IPS-NIHi7 (cell line): ENCODE measurements at regions not wholly inside any gene's neighbourhood (a gene's known extent, or its start where the extent isn't known, plus 50 kb on each side); places are given as distances from the start of the nearest gene placed in this dataset.
A peak's percentile ranks its signal among the peaks of the same experiment; 100 is the strongest.
"Not testable (repeated sequence)": the region's sequence is repeated elsewhere in the genome, so short reads cannot be mapped to it uniquely, and the experiment has no call there.

ENCODE experiments used
- DNase-seq: peaks from one replicate; pipeline ENCODE4 v3.0.0; 2012; ENCODE audit warnings: mixed read lengths; ENCODE audit errors: extremely low spot score

GRCh38 chr3:26763723-26764122 lies 141.2 kb downstream of the LRRC3B start:
- DNase-seq = no peak

GRCh38 chr3:26766031-26766430 lies 143.5 kb downstream of the LRRC3B start:
- DNase-seq = no peak

GRCh38 chr3:26768068-26768651 lies 145.6 kb downstream of the LRRC3B start:
- no peak for DNase-seq

DNA sequence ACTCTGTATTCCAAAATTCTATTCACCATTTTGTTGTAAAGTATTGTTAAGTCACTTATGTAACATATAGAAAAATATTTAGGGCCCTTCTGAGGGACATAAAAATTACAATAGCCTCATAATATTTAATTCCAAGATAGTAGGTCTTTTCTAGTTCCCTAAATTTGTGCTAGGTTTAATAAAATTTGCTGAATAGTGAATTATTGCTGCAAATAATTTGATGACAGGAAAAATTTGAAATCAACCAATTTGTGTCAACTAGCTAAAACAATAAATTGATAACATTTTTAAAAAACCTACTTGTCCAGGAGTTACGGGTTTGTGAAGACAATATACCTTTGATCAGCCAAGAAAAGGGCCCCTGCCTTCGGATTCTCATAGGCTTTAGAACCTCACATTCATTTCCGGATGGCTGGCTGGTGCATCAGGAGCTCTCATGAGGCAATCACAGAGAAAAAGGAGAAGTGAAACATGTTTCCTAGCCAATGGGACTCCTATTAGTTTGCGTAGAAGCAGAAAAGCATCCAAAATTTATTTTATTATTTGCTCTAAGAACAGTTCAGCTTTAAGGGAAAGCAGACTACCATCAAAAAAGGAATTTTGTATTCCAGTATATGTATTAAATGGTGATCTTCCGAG lies 177.2 kb downstream of the LRRC3B start:
- DNase-seq = no peak

DNA sequence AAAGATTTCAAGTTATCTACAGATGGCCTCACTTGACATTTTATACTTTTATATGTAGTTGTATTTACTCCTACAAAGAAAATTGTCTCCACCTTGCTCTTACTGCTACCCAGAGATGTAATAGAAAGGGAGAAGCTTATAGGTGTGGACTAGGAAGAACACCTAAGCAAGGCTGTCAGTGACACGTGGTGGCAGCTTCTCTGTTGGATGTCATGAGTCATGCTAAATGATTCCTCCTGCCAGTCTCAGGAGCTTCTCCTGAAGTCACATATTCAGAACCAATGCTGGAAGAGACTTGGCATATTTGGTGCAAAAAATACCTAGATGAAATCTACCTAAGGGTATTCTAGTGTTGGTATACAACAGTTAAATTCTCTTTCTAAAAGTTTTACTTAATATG lies 184.7 kb downstream of the LRRC3B start:
- DNase-seq = peak; percentile 16

- DNase-seq = no peak
Observed at GRCh38 chr3:26825454-26825853, 202.9 kb downstream of the LRRC3B start.

GRCh38 chr3:26827169-26827568 lies 204.6 kb downstream of the LRRC3B start:
- no peak for DNase-seq

DNA sequence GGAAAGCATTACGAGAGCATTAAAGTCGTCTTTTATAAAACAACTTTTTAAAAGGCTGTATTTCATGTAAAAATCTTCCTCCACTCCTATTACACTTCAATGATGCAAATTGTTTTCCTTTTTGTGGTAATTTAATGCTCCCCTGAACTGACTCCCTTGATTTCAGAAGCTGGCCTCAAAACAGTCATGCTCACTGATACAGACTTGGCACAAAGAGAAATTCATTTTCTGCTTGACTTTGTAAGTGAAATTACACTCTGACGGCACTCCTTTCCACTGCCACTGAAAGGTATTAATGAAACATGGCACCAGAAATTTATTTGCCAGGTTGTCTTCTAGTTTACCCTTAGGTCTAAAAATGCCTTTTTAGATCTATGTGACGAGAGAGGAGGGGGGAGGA lies 215.5 kb downstream of the LRRC3B start:
- no peak for DNase-seq

- no peak for DNase-seq
Observed at GRCh38 chr3:26839001-26839400, 216.4 kb downstream of the LRRC3B start.

- no peak for DNase-seq
Observed at GRCh38 chr3:26840272-26840870, 217.8 kb downstream of the LRRC3B start.

GRCh38 chr3:26845194-26845593 lies 222.6 kb downstream of the LRRC3B start:
- DNase-seq = no peak

DNA sequence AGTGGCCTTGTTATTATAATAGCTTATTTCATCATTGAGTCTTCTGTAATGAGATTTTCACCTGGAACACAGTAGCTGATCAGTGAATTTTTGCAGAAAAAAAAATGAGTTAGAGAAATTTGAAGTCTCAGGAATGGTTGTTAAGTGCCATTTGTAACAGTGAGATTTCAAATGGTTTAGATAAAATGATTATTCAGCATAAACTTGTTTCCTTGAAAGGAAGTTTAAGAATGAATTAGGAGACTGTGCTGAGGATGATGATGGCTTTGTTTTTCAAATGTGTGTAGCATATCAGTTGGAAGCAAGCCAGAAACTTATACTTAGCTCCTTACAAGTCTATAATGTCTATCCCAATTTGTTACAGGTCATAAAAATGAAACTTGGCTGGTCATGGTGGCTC lies 225.1 kb downstream of the LRRC3B start:
- no peak for DNase-seq

- DNase-seq = no peak
Observed at GRCh38 chr3:26894443-26894842, 271.9 kb downstream of the LRRC3B start.

DNA sequence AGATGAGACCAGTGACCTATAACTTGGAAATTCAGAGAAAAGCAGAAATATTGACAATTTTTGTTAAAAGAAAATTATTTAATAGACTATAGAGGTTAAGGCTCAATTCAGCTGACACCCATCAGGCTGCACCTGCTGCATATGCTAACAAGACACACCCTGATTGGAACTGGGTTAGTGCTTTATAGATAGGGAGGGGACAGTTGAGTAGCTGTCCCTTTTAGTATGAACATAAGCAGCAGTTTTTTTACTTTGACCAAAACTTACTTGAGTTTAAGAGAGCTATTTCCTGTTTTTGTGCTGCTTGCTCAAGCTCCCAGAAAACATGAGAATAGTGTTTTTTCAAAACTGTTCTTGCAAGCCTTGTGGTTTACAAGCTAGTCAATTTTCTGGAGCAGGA lies 292.6 kb downstream of the LRRC3B start:
- DNase-seq = no peak

- peak; percentile 24 for DNase-seq
Observed at GRCh38 chr3:26920646-26921478, 298.3 kb downstream of the LRRC3B start.

GRCh38 chr3:26931896-26932295 lies 309.3 kb downstream of the LRRC3B start:
- no peak for DNase-seq

DNA sequence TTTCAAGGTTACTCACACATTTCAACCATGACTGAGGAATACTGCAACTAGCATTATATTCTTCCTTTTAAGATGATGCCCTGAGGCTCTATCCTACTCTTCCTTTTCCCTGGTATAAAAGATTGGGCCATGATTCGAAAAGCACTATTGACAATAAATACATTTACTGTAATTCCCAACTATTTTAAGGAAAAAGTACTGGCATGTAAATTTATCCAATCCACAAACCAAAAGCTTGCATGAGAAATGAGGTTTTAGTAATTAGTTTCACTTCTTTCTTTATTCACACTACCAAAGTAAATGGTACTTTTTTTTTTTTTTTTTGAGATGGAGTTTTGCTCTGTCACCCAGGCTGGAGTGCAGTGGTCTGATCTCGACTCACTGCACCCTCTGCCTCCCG lies 310.2 kb downstream of the LRRC3B start:
- no peak for DNase-seq

- not testable (repeated sequence) for DNase-seq
Observed at GRCh38 chr3:26945480-26945879, 322.9 kb downstream of the LRRC3B start.

GRCh38 chr3:26960382-26960781 lies 337.8 kb downstream of the LRRC3B start:
- DNase-seq = no peak

DNA sequence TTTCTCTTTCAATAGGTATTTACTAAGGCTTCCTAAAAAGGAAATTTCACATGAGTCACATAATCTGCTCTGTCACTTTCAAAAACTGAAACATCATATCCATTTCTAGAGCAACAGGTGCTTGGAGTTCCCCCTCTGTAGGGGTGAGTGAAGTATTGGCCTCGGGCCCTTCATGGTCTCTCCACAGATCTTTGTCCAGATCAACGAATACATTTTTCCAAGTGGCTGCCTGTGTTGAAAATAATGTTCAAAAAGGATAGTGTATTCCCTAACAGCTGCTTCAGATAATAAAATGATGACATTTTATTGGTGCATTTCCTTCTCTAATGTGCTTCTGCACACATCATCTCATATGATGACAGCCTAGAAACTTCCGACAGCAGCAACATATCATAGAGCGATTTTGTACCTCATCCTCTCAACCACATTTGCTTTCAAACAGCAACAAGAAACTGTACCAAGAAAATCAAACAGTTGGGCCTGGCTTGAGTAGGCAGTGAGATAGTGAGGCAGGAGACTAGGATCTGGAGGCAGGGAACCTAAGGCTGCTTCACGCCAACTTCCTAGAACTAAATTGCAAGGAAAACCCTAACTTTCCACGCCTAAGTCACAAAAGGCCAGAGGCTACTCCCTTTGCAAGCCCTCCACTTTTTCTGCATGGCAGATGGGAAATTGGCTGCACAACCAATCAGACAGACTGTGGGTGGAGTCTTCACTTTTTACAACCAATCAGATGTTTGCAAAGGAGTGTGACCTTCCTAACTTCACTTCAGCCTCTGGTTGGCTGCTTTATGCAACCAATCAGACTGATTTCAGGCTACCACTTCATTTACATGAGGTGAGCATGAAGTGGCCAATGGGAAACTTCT lies 340.2 kb downstream of the LRRC3B start:
- DNase-seq = no peak

- DNase-seq = no peak
Observed at GRCh38 chr3:26963361-26963743, 340.8 kb downstream of the LRRC3B start.

DNA sequence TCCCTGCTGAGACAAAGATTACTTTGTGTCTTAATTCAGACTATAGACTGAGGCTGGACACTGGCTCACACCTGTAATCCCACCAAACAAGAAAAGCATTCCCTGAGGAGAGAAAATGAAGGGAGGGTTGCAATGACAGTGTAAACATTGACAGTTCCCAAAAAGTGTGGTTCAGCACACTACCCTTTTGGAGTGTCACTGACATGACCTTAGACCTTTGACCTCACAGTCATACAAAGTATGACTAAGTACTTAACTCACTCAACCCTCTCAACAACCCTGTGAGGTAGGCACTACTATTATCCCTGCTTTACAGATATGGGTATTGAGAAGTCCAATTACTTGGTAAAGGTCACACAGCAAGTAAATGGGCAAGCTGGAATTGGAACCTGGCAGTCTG lies 341.7 kb downstream of the LRRC3B start:
- no peak for DNase-seq
